H1 (cell line): ENCODE measurements at regions not wholly inside any gene's neighbourhood (a gene's known extent, or its start where the extent isn't known, plus 50 kb on each side); places are given as distances from the start of the nearest gene placed in this dataset.

Experiments used
- CTCF ChIA-PET: fragments of 300-600 bp; sonication (Branson Sonifier 250); formaldehyde crosslinking; loops from one replicate; lab custom pipeline; 2021; ENCODE audit not compliant: partially characterized antibody; lab: Charles Lee
- POLR2A ChIA-PET: fragments of 300-600 bp; sonication (Branson Sonifier 250); formaldehyde crosslinking; loops from one replicate; lab custom pipeline; 2021; ENCODE audit warnings: inconsistent platforms; ENCODE audit not compliant: partially characterized antibody; lab: Charles Lee
- DNase-seq, 2 experiments: peaks; one replicate each; pipeline versions ENCODE4 v3.0.0 to v3.0.0-alpha.2; 2010 to 2022; ENCODE audit warnings: low spot score in 2 of 2, low read depth in 1 of 2, mixed read lengths in 1 of 2
- FAIRE-seq: peaks from 2 replicates; lab custom pipeline; 2011; peaks lifted over from hg19 to GRCh38; lab: Jason Lieb, UNC
- H2AFZ ChIP-seq: 2 replicates; pipeline ENCODE4 v1.8.1; 2012; ENCODE audit warnings: low read length, inconsistent platforms
- H2AK5ac ChIP-seq: 2 replicates; pipeline ENCODE4 v1.6.1; 2013; ENCODE audit warnings: low read depth, low read length
- H2BK120ac ChIP-seq: replicated peaks from 2 replicates; pipeline ENCODE3; 2013; ENCODE audit warnings: low read depth, low read length, inconsistent platforms
- H2BK12ac ChIP-seq: 2 replicates; pipeline ENCODE4 v1.6.1; 2013; ENCODE audit warnings: low read depth, low read length
- H2BK15ac ChIP-seq: 2 replicates; pipeline ENCODE4 v1.6.1; 2013; ENCODE audit warnings: low read length
- H2BK20ac ChIP-seq: 2 replicates; pipeline ENCODE4 v1.6.1; 2013; ENCODE audit warnings: low read length
- H2BK5ac ChIP-seq: 2 replicates; pipeline ENCODE4 v1.6.1; 2013; ENCODE audit warnings: low read depth, low read length
- H3K14ac ChIP-seq: 2 replicates; pipeline ENCODE4 v1.6.1; 2013; ENCODE audit warnings: inconsistent platforms; ENCODE audit not compliant: insufficient read length
- H3K18ac ChIP-seq: 2 replicates; pipeline ENCODE4 v1.6.1; 2013; ENCODE audit warnings: low read length; ENCODE audit errors: extremely low read depth
- H3K23ac ChIP-seq: 2 replicates; pipeline ENCODE4 v1.6.1; 2013; ENCODE audit warnings: inconsistent platforms; ENCODE audit not compliant: insufficient read length
- H3K23me2 ChIP-seq: 2 replicates; pipeline ENCODE4 v1.6.1; 2013; ENCODE audit warnings: low read depth, low read length
- H3K27ac ChIP-seq: 2 replicates; pipeline ENCODE4 v1.6.1; 2011; ENCODE audit warnings: low read depth, low read length, inconsistent platforms
- H3K27me3 ChIP-seq, 4 experiments: replicated peaks in 1 of 4; 1 replicate in 1 of 4; 2 replicates in 3 of 4; pipeline versions ENCODE4 v1.6.1 to v1.8.1; 2011 to 2013; ENCODE audit warnings: low read length in 3 of 4, mild to moderate bottlenecking in 3 of 4, inconsistent platforms in 2 of 4, mixed read lengths in 2 of 4, moderate library complexity in 1 of 4; ENCODE audit not compliant: control insufficient read depth in 3 of 4, insufficient read depth in 3 of 4; ENCODE audit errors: extremely low read depth in 1 of 4
- H3K36me3 ChIP-seq, 4 experiments: 2 replicates each; pipeline versions ENCODE4 v1.6.1 to v1.8.1; 2011 to 2013; ENCODE audit warnings: mild to moderate bottlenecking in 4 of 4, low read length in 3 of 4, moderate library complexity in 2 of 4, control low read depth in 1 of 4, inconsistent platforms in 1 of 4; ENCODE audit not compliant: insufficient read depth in 4 of 4, control insufficient read depth in 2 of 4
- H3K4ac ChIP-seq: replicated peaks from 2 replicates; pipeline ENCODE3; 2013; ENCODE audit warnings: low read length, low read depth, mixed read lengths, inconsistent platforms; ENCODE audit not compliant: insufficient read length
- H3K4me1 ChIP-seq, 4 experiments: replicated peaks in 1 of 4; 1 replicate in 1 of 4; 2 replicates in 3 of 4; pipeline versions ENCODE4 v1.6.1 to v1.8.1; 2011 to 2013; ENCODE audit warnings: low read length in 3 of 4, inconsistent platforms in 2 of 4, mixed read lengths in 1 of 4; ENCODE audit not compliant: insufficient read depth in 4 of 4, control insufficient read depth in 3 of 4
- H3K4me2 ChIP-seq, 2 experiments: 2 replicates each; pipeline versions ENCODE4 v1.6.1 to v1.8.1; 2011 to 2013; ENCODE audit warnings: low read depth in 2 of 2, low read length in 2 of 2, control low read depth in 1 of 2, inconsistent platforms in 1 of 2, mild to moderate bottlenecking in 1 of 2; ENCODE audit not compliant: insufficient read depth in 1 of 2
- H3K4me3 ChIP-seq, 4 experiments: fragments of 200-600, 300-600 bp in 1 of 4; sonication (generic), shearing (Covaris generic), sonication (Bioruptor Twin) in 1 of 4; 2 replicates each; pipeline versions ENCODE4 v1.5.1 to v1.8.1; 2011 to 2016; ENCODE audit warnings: low read length in 4 of 4, low read depth in 3 of 4, control low read depth in 2 of 4, inconsistent platforms in 2 of 4, mild to moderate bottlenecking in 2 of 4, mixed read lengths in 1 of 4, moderate library complexity in 1 of 4; ENCODE audit not compliant: insufficient read depth in 2 of 4; ENCODE audit errors: extremely low read depth in 1 of 4
- H3K56ac ChIP-seq: replicated peaks from 2 replicates; pipeline ENCODE3; 2013; ENCODE audit warnings: low read depth, mild to moderate bottlenecking, mixed read lengths, low read length, inconsistent platforms; ENCODE audit not compliant: insufficient read length
- H3K79me1 ChIP-seq: 2 replicates; pipeline ENCODE4 v1.6.1; 2013; ENCODE audit warnings: low read depth, low read length, control low read depth
- H3K79me2 ChIP-seq, 2 experiments: 2 replicates each; pipeline versions ENCODE4 v1.6.1 to v1.8.1; 2012 to 2013; ENCODE audit warnings: low read length in 2 of 2, mild to moderate bottlenecking in 2 of 2, inconsistent platforms in 1 of 2; ENCODE audit not compliant: insufficient read depth in 2 of 2, control insufficient read depth in 1 of 2
- H3K9ac ChIP-seq, 4 experiments: replicated peaks in 1 of 4; 1 replicate in 1 of 4; 2 replicates in 3 of 4; pipeline versions ENCODE4 v1.6.1 to v1.8.1; 2011 to 2013; ENCODE audit warnings: low read depth in 3 of 4, low read length in 3 of 4, control low read depth in 2 of 4, mild to moderate bottlenecking in 2 of 4, moderate library complexity in 2 of 4, inconsistent platforms in 1 of 4; ENCODE audit errors: extremely low read depth in 1 of 4
- H3K9me3 ChIP-seq, 2 experiments: 2 replicates each; pipeline versions ENCODE4 v1.6.1 to v1.8.1; 2012 to 2013; ENCODE audit warnings: mild to moderate bottlenecking in 2 of 2, moderate library complexity in 2 of 2, control low read depth in 1 of 2, inconsistent platforms in 1 of 2, low read depth in 1 of 2, low read length in 1 of 2, mixed read lengths in 1 of 2; ENCODE audit not compliant: insufficient read depth in 2 of 2
- H4K20me1 ChIP-seq, 2 experiments: replicated peaks in 1 of 2; 2 replicates each; pipeline versions ENCODE3 to v1.8.1; 2011 to 2013; ENCODE audit warnings: inconsistent platforms in 2 of 2, low read length in 2 of 2, mild to moderate bottlenecking in 1 of 2; ENCODE audit not compliant: insufficient read depth in 2 of 2, control insufficient read depth in 1 of 2
- H4K5ac ChIP-seq: 2 replicates; pipeline ENCODE4 v1.6.1; 2013; ENCODE audit warnings: low read length, low read depth, mixed read lengths, inconsistent platforms; ENCODE audit not compliant: insufficient read length
- H4K8ac ChIP-seq: 2 replicates; pipeline ENCODE4 v1.8.0; 2013; ENCODE audit warnings: mild to moderate bottlenecking, moderate library complexity, low read length, inconsistent platforms; ENCODE audit not compliant: insufficient read depth; ENCODE audit errors: extremely low read depth
- H4K91ac ChIP-seq: replicated peaks from 2 replicates; pipeline ENCODE3; 2013; ENCODE audit warnings: low read length, mixed read lengths, inconsistent platforms; ENCODE audit not compliant: insufficient read length
- CBX5 ChIP-seq: fragments of 300-800, 300-1000 bp; sonication (generic); IDR thresholded peaks from 2 replicates; pipeline ENCODE4 v1.7.1; 2016; ENCODE audit warnings: antibody characterized with exemption, low read length, low read depth
- SAP30 ChIP-seq: fragments of 300-600 bp; sonication (generic); IDR thresholded peaks from 2 replicates; pipeline ENCODE4 v1.7.1; 2012; ENCODE audit warnings: low read length, moderate library complexity, mild to moderate bottlenecking, inconsistent platforms; ENCODE audit not compliant: insufficient read depth, insufficient replicate concordance
- SIN3A ChIP-seq, 2 experiments: IDR thresholded peaks in 1 of 2; conservative IDR thresholded peaks in 1 of 2; 2 replicates each; pipeline ENCODE4 v1.6.1; 2011 to 2012; ENCODE audit warnings: low read length in 2 of 2, improper control_type of control experiment in 1 of 2, low read depth in 1 of 2, mild to moderate bottlenecking in 1 of 2
- SIX5 ChIP-seq: IDR thresholded peaks from 2 replicates; pipeline ENCODE4 v1.6.1; 2011; ENCODE audit warnings: mild to moderate bottlenecking, low read depth, low read length
- SP2 ChIP-seq: IDR thresholded peaks from 2 replicates; pipeline ENCODE4 v1.6.1; 2012; ENCODE audit warnings: mild to moderate bottlenecking, low read length, inconsistent platforms
- SRF ChIP-seq: IDR thresholded peaks from 2 replicates; pipeline ENCODE4 v1.6.1; 2011; ENCODE audit warnings: mild to moderate bottlenecking, low read depth, low read length, moderate library complexity
- TAF1 ChIP-seq: IDR thresholded peaks from 2 replicates; pipeline ENCODE4 v1.6.1; 2011; ENCODE audit warnings: mild to moderate bottlenecking, low read depth, low read length
- YY1 ChIP-seq: IDR thresholded peaks from 2 replicates; pipeline ENCODE4 v1.6.1; 2011; ENCODE audit warnings: low read depth, mild to moderate bottlenecking, low read length
- WGBS, 2 experiments: shearing (Covaris generic) in 1 of 2; methylation state at CpG; one replicate each; pipeline versions ENCODE4 v1.1.6 to v1.1.7; 2013 to 2015; ENCODE audit warnings: low lambda C conversion rate in 2 of 2, mixed read lengths in 2 of 2, inconsistent platforms in 1 of 2, low coverage in 1 of 2, missing lambda C conversion rate in 1 of 2; ENCODE audit not compliant: insufficient replicate concordance in 2 of 2, insufficient coverage in 1 of 2, insufficient read length in 1 of 2; ENCODE audit errors: extremely low coverage in 1 of 2, missing lambda C conversion rate in 1 of 2; 5-methylcytosine and 5-hydroxymethylcytosine counted together
- TF ChIP-seq, protein P1 (sequence below): IDR thresholded peaks from 2 replicates; pipeline ENCODE4 v1.6.1; 2011; ENCODE audit warnings: low read depth, mild to moderate bottlenecking, low read length; ENCODE audit not compliant: insufficient read depth
- TF ChIP-seq, protein P2 (sequence below): IDR thresholded peaks from 2 replicates; pipeline ENCODE4 v1.6.1; 2012; ENCODE audit warnings: inconsistent platforms

DNA sequence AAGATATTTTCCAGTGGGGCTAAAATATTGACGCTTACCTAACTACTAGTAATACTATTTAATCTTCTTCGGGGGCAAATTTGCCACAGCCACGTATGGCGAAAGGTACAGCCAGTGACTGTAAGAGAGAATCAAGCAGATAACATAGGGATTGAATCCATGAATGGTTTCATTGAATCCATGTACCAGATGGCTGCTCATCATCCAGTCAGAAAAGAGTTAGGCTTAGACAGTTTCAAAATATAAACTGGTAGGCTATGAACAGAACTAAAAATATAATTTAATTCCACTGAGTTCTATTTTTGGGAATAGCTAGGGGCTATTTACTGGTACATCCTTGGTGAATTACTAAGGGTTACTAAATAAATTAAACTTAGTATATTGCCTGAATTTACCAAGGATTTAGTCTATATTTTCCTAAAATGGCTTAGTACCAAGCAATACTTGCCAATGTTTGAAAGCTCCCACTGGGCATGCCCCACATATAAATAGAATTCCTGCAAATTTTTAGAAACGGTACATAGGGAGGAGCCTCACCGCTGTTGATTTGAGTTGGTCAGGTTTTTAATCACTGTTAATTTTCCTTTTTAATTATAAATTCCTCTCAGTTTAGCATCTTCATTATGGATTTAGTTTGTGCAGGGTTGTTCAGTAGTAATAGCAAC lies 55.8 kb upstream of the VLDLR start:
- no peak overlapping the region for H2BK20ac ChIP-seq
- POLR2A ChIA-PET: no interaction called here
- DNase-seq (no peak), FAIRE-seq (no peak)
- no peak overlapping the region for H3K27ac ChIP-seq
- H3K4me3 ChIP-seq: no peak overlapping the region
- H3K23ac ChIP-seq: no peak overlapping the region
- H2BK12ac ChIP-seq: no peak overlapping the region
- H3K9ac ChIP-seq: no peak overlapping the region
- no peaks in the 10 kb centered on the region for H3K79me2 ChIP-seq
- TF ChIP-seq SRF (no peak), TAF1 (no peak), CBX5 (no peak), YY1 (no peak), SIN3A (conservative IDR thresholded peaks at IDR 0.05 in 1 of 2, IDR thresholded peaks at IDR 0.05 in 1 of 2; ENCODE audit: low read depth in 1 of 2, low read length in 2 of 2) (no peak), SIX5 (no peak), SP2 (no peak), SAP30 (no peak)
- TF ChIP-seq, protein P1, sequence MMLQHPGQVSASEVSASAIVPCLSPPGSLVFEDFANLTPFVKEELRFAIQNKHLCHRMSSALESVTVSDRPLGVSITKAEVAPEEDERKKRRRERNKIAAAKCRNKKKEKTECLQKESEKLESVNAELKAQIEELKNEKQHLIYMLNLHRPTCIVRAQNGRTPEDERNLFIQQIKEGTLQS: no peak
- TF ChIP-seq, protein P2, sequence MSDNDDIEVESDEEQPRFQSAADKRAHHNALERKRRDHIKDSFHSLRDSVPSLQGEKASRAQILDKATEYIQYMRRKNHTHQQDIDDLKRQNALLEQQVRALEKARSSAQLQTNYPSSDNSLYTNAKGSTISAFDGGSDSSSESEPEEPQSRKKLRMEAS: no peak
- H2BK15ac ChIP-seq: no peak overlapping the region
- no peak overlapping the region for H2AK5ac ChIP-seq
- no peaks in the 10 kb centered on the region; the same call in 1 of the 2 replicates for H3K23me2 ChIP-seq
- H3K27me3 ChIP-seq: no peaks in the 10 kb centered on the region
- no peak overlapping the region for H3K14ac ChIP-seq
- 94% methylated on average over 6 of the region's 6 CpGs; no CpG with 5 or more reads in 1 of the 2 experiments for WGBS, 2 experiments
- H3K36me3 ChIP-seq: no peaks in the 10 kb centered on the region
- H3K4ac ChIP-seq: no peak overlapping the region
- no peak overlapping the region for H3K4me2 ChIP-seq
- H4K20me1 ChIP-seq: no peaks in the 10 kb centered on the region
- H3K4me1 ChIP-seq: no peaks in the 10 kb centered on the region
- H2AFZ ChIP-seq: no peak overlapping the region
- no peak overlapping the region for H2BK5ac ChIP-seq
- H4K8ac ChIP-seq: no peak overlapping the region
- no peak overlapping the region for H3K56ac ChIP-seq
- H4K91ac ChIP-seq: no peak overlapping the region
- H3K79me1 ChIP-seq: no peaks in the 10 kb centered on the region
- no peak overlapping the region for H3K18ac ChIP-seq
- CTCF ChIA-PET: no interaction called here
- no peaks in the 10 kb centered on the region for H3K9me3 ChIP-seq
- no peak overlapping the region for H4K5ac ChIP-seq
- H2BK120ac ChIP-seq: no peak overlapping the region
